Naive thymus-derived CD4-positive, alpha-beta T cell (primary cell): ENCODE measurements at regions not wholly inside any gene's neighbourhood (a gene's known extent, or its start where the extent isn't known, plus 50 kb on each side); places are given as distances from the start of the nearest gene placed in this dataset.

Experiments used
- ATAC-seq: fragments of 150-1000 bp; cut with Tn5 transposase; 2 replicates; pipeline ENCODE4 v1.10.0; 2021; ENCODE audit warnings: mild to moderate bottlenecking, moderate library complexity
- CTCF ChIA-PET: fragments of 350-600 bp; sonication (Branson Sonifier 250); formaldehyde crosslinking; loops from one replicate; lab custom pipeline; 2021; ENCODE audit warnings: antibody characterized with exemption; lab: Charles Lee
- POLR2A ChIA-PET: fragments of 350-600 bp; sonication (Branson Sonifier 250); formaldehyde crosslinking; loops from one replicate; lab custom pipeline; 2021; ENCODE audit warnings: antibody characterized with exemption, inconsistent platforms; lab: Charles Lee
- DNase-seq, 9 donors: peaks; one replicate each; pipeline versions ENCODE4 v3.0.0 to v3.0.0-alpha.2; 2020 to 2022; ENCODE audit warnings: mixed read lengths in 1 of 9
- H3K27ac ChIP-seq: one replicate; pipeline ENCODE4 v1.7.0; 2013; ENCODE audit warnings: mild to moderate bottlenecking, low read depth, low read length, moderate library complexity
- H3K27me3 ChIP-seq, 2 donors: one replicate each; pipeline ENCODE4 v1.7.0; 2013; ENCODE audit warnings: low read length in 2 of 2, mild to moderate bottlenecking in 2 of 2, moderate library complexity in 2 of 2; ENCODE audit not compliant: control insufficient read depth in 2 of 2, insufficient read depth in 2 of 2
- H3K36me3 ChIP-seq, 3 experiments: 1 replicate in 2 of 3; 2 replicates in 1 of 3; pipeline ENCODE4 v1.7.0; 2013; ENCODE audit warnings: low read length in 3 of 3, mild to moderate bottlenecking in 3 of 3, moderate library complexity in 1 of 3; ENCODE audit not compliant: insufficient read depth in 3 of 3, control insufficient read depth in 2 of 3
- H3K4me1 ChIP-seq, 2 donors: one replicate each; pipeline ENCODE4 v1.7.0; 2013; ENCODE audit warnings: low read length in 2 of 2, mild to moderate bottlenecking in 2 of 2, moderate library complexity in 1 of 2; ENCODE audit not compliant: control insufficient read depth in 2 of 2, insufficient read depth in 2 of 2
- H3K4me3 ChIP-seq: 2 replicates; pipeline ENCODE4 v1.7.0; 2013; ENCODE audit warnings: mild to moderate bottlenecking, low read length
- H3K9me3 ChIP-seq, 3 experiments: 1 replicate in 2 of 3; 2 replicates in 1 of 3; pipeline ENCODE4 v1.7.0; 2013; ENCODE audit warnings: low read length in 3 of 3; ENCODE audit not compliant: control insufficient read depth in 2 of 3
- H3K27ac Mint-ChIP-seq, 9 donors: one replicate each; pipeline ENCODE4 v1.8.0; 2020 to 2022; ENCODE audit warnings: mixed read lengths in 9 of 9, mild to moderate bottlenecking in 8 of 9, moderate library complexity in 5 of 9, inconsistent platforms in 2 of 9
- H3K27me3 Mint-ChIP-seq, 5 donors: one replicate each; pipeline ENCODE4 v1.8.0; 2021 to 2022; ENCODE audit warnings: mixed read lengths in 5 of 5, mild to moderate bottlenecking in 1 of 5
- H3K36me3 Mint-ChIP-seq, 5 donors: one replicate each; pipeline ENCODE4 v1.8.0; 2020 to 2022; ENCODE audit warnings: mixed read lengths in 5 of 5, mild to moderate bottlenecking in 3 of 5, inconsistent platforms in 1 of 5
- H3K4me1 Mint-ChIP-seq, 7 donors: one replicate each; pipeline ENCODE4 v1.8.0; 2020 to 2022; ENCODE audit warnings: mixed read lengths in 7 of 7, mild to moderate bottlenecking in 3 of 7, inconsistent platforms in 1 of 7
- H3K4me3 Mint-ChIP-seq, 10 donors: one replicate each; pipeline ENCODE4 v1.8.0; 2020 to 2022; ENCODE audit warnings: mild to moderate bottlenecking in 10 of 10, mixed read lengths in 10 of 10, moderate library complexity in 6 of 10, inconsistent platforms in 2 of 10
- H3K9me3 Mint-ChIP-seq, 11 donors: one replicate each; pipeline ENCODE4 v1.8.0; 2020 to 2022; ENCODE audit warnings: mixed read lengths in 11 of 11, mild to moderate bottlenecking in 4 of 11, inconsistent platforms in 1 of 11, moderate library complexity in 1 of 11
- intact Hi-C, 2 donors: fragments of 100-400 bp; cut with micrococcal nuclease; formaldehyde crosslinking; loops; one replicate each; pipeline ENCODE4 v1.15.1; 2023

DNA sequence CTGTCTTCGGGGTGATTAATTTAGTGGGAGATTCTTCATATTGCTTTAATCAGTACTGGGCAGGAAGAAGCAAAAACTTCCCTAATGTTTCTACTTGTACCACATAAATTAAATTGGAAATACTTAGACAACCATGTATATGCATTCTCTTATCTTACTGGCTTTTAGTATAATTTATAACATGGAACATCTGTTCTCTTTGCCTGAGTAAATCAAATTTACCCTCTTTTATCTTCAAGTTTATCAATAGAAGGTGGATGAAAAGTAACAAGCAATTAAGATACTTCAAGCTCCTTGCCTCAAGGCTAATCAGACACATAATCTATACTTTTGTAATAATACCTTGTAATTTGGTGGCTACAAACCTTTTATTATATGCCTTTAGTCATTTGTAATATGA is 274.4 kb upstream of the ARX start:
- DNase-seq: no peak
- Histone ChIP-seq H3K4me1 (no peaks in the 10 kb centered on the region), H3K4me3 (no peak overlapping the region), H3K27me3 (no peaks in the 10 kb centered on the region), H3K36me3 (no peaks in the 10 kb centered on the region), H3K9me3 (no peaks in the 10 kb centered on the region), H3K27ac (no peak overlapping the region)
- Mint-ChIP-seq H3K4me3 (no peak overlapping the region), H3K9me3 (peaks cover 0 to 4% (median 0%) of the 10 kb centered on the region in 11 donors), H3K27me3 (no peaks in the 10 kb centered on the region), H3K36me3 (no peaks in the 10 kb centered on the region), H3K27ac (no peak overlapping the region), H3K4me1 (no peaks in the 10 kb centered on the region)
- ChIA-PET CTCF (no interaction called here), POLR2A (no interaction called here)
- intact Hi-C loops: no loop called here
- no peak for ATAC-seq

DNA sequence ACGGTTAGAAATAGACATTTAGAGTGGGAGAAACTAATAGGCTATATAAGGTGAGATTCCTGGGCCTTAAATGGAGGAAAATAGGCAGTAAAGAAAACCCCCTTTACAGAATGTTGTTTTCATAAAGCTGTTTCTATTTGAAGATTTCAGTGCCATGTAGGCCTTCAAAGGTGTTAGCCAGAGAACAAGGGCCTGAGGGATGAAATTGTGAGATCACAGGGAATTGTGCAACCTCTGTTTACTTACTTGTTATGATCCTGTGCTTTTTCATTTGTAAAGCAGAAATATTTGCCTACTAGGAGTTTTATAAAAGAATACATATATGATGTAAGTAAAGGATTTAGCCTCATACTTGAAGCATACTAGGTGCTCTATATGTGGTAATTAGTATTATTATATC is 272.9 kb upstream of the ARX start:
- H3K27ac ChIP-seq: no peak overlapping the region
- H3K36me3 ChIP-seq: no peaks in the 10 kb centered on the region
- Mint-ChIP-seq H3K27ac (no peak overlapping the region), H3K4me3 (no peak overlapping the region), H3K36me3 (no peaks in the 10 kb centered on the region), H3K4me1 (no peaks in the 10 kb centered on the region), H3K27me3 (no peaks in the 10 kb centered on the region), H3K9me3 (peaks cover 0 to 4% (median 0%) of the 10 kb centered on the region in 11 donors)
- DNase-seq: no peak
- CTCF ChIA-PET: no interaction called here
- no peaks in the 10 kb centered on the region for H3K9me3 ChIP-seq
- no peak overlapping the region for H3K4me3 ChIP-seq
- no peaks in the 10 kb centered on the region for H3K4me1 ChIP-seq
- intact Hi-C loops: no loop called here
- no peaks in the 10 kb centered on the region for H3K27me3 ChIP-seq
- ATAC-seq: no peak
- POLR2A ChIA-PET: no interaction called here

DNA sequence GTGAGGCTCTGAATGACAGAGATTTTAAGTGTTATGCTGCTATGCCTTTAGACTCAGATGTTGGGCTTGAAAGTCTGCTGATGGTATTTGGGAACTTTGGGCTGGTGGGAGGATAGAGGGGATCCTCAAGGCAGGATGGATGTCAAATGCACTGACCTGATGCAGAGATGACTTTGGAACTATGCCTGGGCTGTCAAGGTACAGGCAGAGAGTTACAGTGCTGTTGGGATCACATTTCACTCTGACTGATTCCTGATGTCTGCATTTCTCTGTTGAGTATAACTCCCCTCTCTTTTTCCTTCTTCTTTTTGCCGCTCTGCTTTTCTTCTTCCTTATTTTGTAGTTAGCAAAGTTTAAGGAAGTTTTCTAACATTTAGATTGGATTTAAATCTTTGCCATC is 271.8 kb upstream of the ARX start:
- Histone ChIP-seq H3K27ac (no peak overlapping the region), H3K4me1 (no peaks in the 10 kb centered on the region), H3K27me3 (no peaks in the 10 kb centered on the region), H3K36me3 (no peaks in the 10 kb centered on the region), H3K9me3 (no peaks in the 10 kb centered on the region), H3K4me3 (no peak overlapping the region)
- Mint-ChIP-seq H3K27ac (no peak overlapping the region), H3K36me3 (no peaks in the 10 kb centered on the region), H3K4me3 (no peak overlapping the region), H3K4me1 (no peaks in the 10 kb centered on the region), H3K9me3 (peaks cover 0 to 6% (median 0%) of the 10 kb centered on the region in 11 donors), H3K27me3 (no peaks in the 10 kb centered on the region)
- ATAC-seq: no peak
- ChIA-PET CTCF (no interaction called here), POLR2A (interaction anchor here (0.5 kb wide), 1 partner anchor 658 kb away, joined by 3 read pairs; no protein-coding TSS in a partner anchor)
- intact Hi-C loops: no loop called here
- DNase-seq: no peak

DNA sequence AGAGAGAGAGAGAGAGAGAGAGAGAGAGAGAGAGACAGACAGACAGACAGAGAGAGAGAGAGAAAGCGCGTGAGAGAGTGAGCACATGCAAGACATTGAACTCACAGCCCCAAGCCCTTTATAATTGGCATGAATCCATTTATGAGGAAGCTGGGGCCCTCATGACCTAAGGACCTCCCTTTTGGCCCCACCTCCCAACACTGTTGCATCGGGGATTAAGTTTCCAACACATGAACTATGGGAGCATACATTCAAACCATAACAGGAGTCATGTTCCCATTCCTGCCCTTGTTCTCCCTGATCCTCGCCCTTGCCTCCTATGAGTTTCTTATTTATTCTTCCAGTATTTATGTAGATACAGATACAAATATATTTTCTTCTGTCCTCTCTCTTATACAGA is 269.8 kb upstream of the ARX start:
- H3K36me3 ChIP-seq: no peaks in the 10 kb centered on the region
- peaks cover 0 to 9% (median 0%) of the 10 kb centered on the region in 11 donors for H3K9me3 Mint-ChIP-seq
- no peak overlapping the region for H3K4me3 ChIP-seq
- no peak for ATAC-seq
- CTCF ChIA-PET: no interaction called here
- H3K4me3 Mint-ChIP-seq: no peak overlapping the region
- no peaks in the 10 kb centered on the region for H3K27me3 Mint-ChIP-seq
- no peaks in the 10 kb centered on the region for H3K4me1 Mint-ChIP-seq
- no peak for DNase-seq
- H3K27me3 ChIP-seq: no peaks in the 10 kb centered on the region
- no peaks in the 10 kb centered on the region for H3K9me3 ChIP-seq
- no peak overlapping the region for H3K27ac ChIP-seq
- intact Hi-C loops: no loop called here
- no peaks in the 10 kb centered on the region for H3K36me3 Mint-ChIP-seq
- H3K4me1 ChIP-seq: no peaks in the 10 kb centered on the region
- no peak overlapping the region for H3K27ac Mint-ChIP-seq
- POLR2A ChIA-PET: no interaction called here

DNA sequence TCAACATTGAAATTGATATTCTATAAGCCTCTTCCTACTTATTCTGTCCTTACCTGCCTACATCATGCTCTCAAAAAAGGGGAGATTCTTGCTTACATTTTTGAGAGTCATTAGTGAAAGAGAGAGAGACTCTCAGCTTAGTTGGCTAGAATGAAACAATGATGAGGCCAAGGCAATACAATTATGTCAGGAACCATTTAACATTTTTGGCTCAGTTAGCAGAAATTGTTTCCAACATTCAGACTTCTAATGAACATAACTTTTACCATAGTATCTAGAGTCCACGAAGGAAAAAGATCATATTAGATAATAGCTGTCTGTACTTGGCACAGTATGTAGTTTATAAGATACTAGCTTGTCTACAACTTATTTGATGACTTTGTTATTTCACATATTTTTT is 263.7 kb upstream of the ARX start:
- H3K4me3 Mint-ChIP-seq: no peak overlapping the region
- intact Hi-C loops: no loop called here
- no peaks in the 10 kb centered on the region for H3K4me1 Mint-ChIP-seq
- Histone ChIP-seq H3K27ac (no peak overlapping the region), H3K9me3 (no peaks in the 10 kb centered on the region), H3K4me1 (no peaks in the 10 kb centered on the region), H3K4me3 (no peak overlapping the region), H3K36me3 (no peaks in the 10 kb centered on the region), H3K27me3 (no peaks in the 10 kb centered on the region)
- H3K36me3 Mint-ChIP-seq: no peaks in the 10 kb centered on the region
- peaks cover 0 to 9% (median 0%) of the 10 kb centered on the region in 11 donors for H3K9me3 Mint-ChIP-seq
- ATAC-seq (no peak), DNase-seq (no peak)
- no peak overlapping the region for H3K27ac Mint-ChIP-seq
- ChIA-PET CTCF (no interaction called here), POLR2A (no interaction called here)
- H3K27me3 Mint-ChIP-seq: no peaks in the 10 kb centered on the region

DNA sequence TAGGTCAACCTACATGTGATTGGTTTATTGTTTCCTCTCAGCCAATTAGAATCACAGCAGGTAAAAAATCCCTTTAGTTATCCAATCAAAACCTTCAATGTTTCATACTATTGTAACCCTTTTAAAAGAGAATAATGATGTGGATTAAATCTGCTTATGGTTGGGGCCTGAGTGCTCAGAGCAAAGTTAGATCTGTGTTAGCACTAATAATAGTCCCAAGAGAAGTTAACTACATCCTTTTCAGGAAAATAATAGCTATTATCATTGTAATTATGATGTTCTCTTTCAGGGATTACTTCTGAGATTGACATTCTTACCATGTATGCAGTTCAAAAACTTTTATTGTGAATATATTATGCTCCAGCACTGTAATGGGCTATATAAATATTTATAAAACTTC is 262.6 kb upstream of the ARX start:
- Histone ChIP-seq H3K9me3 (no peaks in the 10 kb centered on the region), H3K36me3 (no peaks in the 10 kb centered on the region), H3K27ac (no peak overlapping the region), H3K27me3 (no peaks in the 10 kb centered on the region), H3K4me1 (no peaks in the 10 kb centered on the region), H3K4me3 (no peak overlapping the region)
- POLR2A ChIA-PET: no interaction called here
- CTCF ChIA-PET: no interaction called here
- Mint-ChIP-seq H3K4me1 (no peaks in the 10 kb centered on the region), H3K27ac (no peak overlapping the region), H3K27me3 (no peaks in the 10 kb centered on the region), H3K4me3 (no peak overlapping the region), H3K9me3 (peaks cover 0 to 9% (median 0%) of the 10 kb centered on the region in 11 donors), H3K36me3 (no peaks in the 10 kb centered on the region)
- intact Hi-C loops: no loop called here
- ATAC-seq (no peak), DNase-seq (no peak)

DNA sequence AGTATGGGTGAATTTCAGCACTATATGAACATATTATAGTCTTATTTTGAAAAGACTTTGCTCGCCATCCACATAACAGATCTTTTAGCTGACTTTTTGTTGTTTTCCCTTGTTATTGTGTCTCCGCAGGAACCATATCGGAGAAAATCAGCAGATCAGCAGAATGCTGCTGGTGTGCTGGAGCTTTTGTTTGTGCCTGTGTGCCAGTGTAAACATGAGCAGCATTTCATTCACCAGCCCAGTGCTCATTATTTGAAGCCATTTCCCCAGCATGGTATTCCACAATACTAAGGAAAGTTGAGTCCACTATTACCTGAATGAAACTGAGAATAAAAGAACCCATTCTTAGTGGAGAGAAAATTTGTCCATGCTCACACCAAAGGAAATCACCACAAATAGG is 261.8 kb upstream of the ARX start:
- Mint-ChIP-seq H3K36me3 (no peaks in the 10 kb centered on the region), H3K4me1 (no peaks in the 10 kb centered on the region), H3K4me3 (no peak overlapping the region), H3K27ac (no peak overlapping the region), H3K9me3 (peaks cover 0 to 4% (median 0%) of the 10 kb centered on the region in 11 donors), H3K27me3 (no peaks in the 10 kb centered on the region)
- no peak overlapping the region for H3K27ac ChIP-seq
- CTCF ChIA-PET: no interaction called here
- DNase-seq (no peak), ATAC-seq (no peak)
- intact Hi-C loops: no loop called here
- H3K4me3 ChIP-seq: no peak overlapping the region
- no peaks in the 10 kb centered on the region for H3K9me3 ChIP-seq
- no peaks in the 10 kb centered on the region for H3K36me3 ChIP-seq
- H3K4me1 ChIP-seq: no peaks in the 10 kb centered on the region
- H3K27me3 ChIP-seq: no peaks in the 10 kb centered on the region
- POLR2A ChIA-PET: no interaction called here
